ENCODE measurements at regions not wholly inside any gene's neighbourhood (a gene's known extent, or its start where the extent isn't known, plus 50 kb on each side); places are given as distances from the start of the nearest gene placed in this dataset.

DNA sequence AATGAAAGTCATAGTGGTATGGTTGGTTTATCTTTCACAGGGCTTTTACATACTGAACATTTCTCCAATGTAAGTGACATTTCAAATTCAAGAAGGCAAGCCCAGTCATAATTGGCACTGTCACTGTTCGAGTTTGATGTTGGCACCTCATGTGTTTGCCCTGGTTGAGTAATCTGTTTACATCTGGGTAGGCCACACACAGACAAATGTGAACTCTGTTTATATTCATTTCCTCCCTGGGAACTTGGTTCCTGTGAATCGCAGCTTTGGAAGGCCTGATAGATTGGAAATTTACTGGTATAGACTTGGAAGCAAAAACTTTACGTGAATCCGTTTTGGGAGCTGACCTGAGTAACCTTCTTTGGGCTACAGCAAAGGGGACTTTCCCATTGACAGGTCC lies 395.2 kb upstream of the AZI2 start:
- FAIRE-seq (no peak), DNase-seq (ENCODE audit: insufficient read length, low spot score) (no peak)
- no peak for TF ChIP-seq PAX5 (IDR thresholded peaks at IDR 0.05; ENCODE audit: insufficient read depth, low read length, severe bottlenecking)
- no peak for TF ChIP-seq POLR2A (IDR thresholded peaks at IDR 0.05; ENCODE audit: low read depth, low read length)

DNA sequence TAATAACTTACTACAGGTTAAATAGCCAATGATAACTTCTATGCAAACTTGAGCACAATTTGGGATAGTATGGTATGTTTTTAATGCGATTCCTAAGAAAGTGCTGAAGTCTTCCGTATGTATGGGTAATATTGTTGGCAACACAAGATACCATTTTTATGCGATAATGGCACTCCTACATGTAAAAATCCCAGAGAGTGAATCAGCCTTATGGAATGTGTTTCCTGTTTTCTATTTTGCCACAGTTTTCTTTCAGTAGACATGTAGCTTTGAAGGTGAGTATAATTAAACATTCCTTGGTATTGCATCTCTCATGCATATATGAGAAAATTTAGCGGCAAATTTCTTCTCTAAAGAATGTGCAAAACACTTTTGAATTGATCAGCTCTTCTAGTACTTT lies 396.8 kb upstream of the AZI2 start:
- no peak for FAIRE-seq
- no peak for DNase-seq (ENCODE audit: insufficient read length, low spot score)
- no peak for TF ChIP-seq SPI1 (IDR thresholded peaks at IDR 0.05; ENCODE audit: low read depth, low read length)

DNA sequence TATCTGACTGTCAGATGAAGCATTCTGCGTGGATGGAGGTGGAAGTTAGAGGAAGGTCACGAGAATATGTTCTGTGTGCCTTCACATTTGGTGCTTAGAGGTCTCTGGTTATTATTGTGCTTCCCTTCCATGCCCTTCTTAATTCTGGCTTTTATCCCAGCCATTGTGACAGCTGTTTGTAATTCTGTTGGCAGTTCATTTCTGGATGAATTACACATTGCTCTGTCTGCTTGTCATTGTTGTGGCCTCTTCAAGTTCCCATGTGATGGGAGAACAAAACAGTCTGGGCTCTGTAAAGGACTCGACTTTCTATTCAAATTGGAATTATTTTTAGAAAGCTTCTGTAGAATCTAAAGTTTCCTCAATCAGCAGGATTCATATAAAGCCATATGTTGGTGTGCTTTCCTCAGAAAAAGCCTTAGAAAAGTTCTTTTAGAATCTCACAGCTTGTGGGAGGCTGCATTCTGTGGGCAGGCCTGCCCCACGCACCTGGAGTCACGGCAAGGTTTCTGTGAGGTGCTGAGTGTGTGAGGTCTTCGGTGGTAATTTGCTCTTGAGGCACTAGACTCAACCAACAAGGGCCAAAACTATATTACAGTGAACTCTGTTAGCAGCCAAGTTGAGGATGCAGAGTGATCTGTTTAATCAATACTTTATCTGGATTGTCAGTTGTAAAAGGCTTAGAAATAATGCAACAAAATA lies 397.4 kb upstream of the AZI2 start:
- no peak for FAIRE-seq
- no peak for DNase-seq (ENCODE audit: insufficient read length, low spot score)
- TF ChIP-seq POLR2A (IDR thresholded peaks at IDR 0.05; ENCODE audit: low read depth, low read length) (no peak), SPI1 (IDR thresholded peaks at IDR 0.05; ENCODE audit: low read depth, low read length) (no peak), POLR2AphosphoS5 (IDR thresholded peaks at IDR 0.05; ENCODE audit: low read depth, low read length) (no peak), PAX5 (IDR thresholded peaks at IDR 0.05; ENCODE audit: insufficient read depth, low read length, severe bottlenecking) (no peak), POU2F2 (IDR thresholded peaks at IDR 0.05; ENCODE audit: low read depth, low read length) (no peak), TAF1 (IDR thresholded peaks at IDR 0.05; ENCODE audit: low read depth, low read length) (no peak)

DNA sequence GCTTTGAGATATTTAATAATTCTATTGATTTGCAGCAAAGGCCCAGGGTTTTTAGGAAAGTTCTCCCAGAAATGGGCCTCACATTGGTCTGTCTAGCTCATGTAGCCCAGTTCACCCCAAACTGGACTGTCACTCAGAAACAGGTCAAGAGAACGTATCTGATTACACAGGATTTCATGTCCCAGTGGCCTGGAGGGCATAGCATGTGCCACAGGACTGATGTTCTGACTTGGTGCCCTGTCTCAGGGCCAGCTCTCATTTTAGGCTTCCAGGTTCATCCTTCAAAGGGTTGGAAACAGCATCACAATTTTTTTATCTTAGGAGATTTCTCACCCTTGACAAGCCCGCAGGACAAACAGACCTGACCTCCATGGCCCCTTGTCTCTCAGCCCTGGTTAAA lies 398.4 kb upstream of the AZI2 start:
- FAIRE-seq: no peak

DNA sequence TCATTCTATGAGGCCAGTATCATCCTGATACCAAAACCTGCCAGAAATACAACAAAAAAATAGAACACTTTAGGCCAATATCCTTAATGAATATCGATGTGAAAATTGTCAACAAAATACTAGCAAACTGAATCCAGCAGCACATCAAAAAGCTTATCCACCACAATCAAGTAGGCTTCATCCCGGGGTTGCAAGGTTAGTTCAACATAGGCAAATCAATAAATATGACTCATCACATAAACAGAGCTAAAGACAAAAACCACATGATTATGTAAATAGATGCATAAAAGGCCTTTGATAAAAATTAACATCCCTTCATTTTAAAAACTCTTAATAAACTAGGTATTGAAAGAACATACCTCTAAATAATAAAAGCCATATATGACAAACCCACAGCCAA lies 403.2 kb upstream of the AZI2 start:
- no peak for FAIRE-seq
- no peak for TF ChIP-seq TAF1 (IDR thresholded peaks at IDR 0.05; ENCODE audit: low read depth, low read length)
- TF ChIP-seq PAX5 (IDR thresholded peaks at IDR 0.05; ENCODE audit: insufficient read depth, low read length, severe bottlenecking): no peak
- TF ChIP-seq SPI1 (IDR thresholded peaks at IDR 0.05; ENCODE audit: low read depth, low read length): no peak
- no peak for TF ChIP-seq POU2F2 (IDR thresholded peaks at IDR 0.05; ENCODE audit: low read depth, low read length)
- no peak for TF ChIP-seq POLR2AphosphoS5 (IDR thresholded peaks at IDR 0.05; ENCODE audit: low read depth, low read length)
- no peak for TF ChIP-seq POLR2A (IDR thresholded peaks at IDR 0.05; ENCODE audit: low read depth, low read length)

More for the DNA sequence above, 398.4 kb upstream of the AZI2 start:
- TF ChIP-seq TAF1 (IDR thresholded peaks at IDR 0.05; ENCODE audit: low read depth, low read length): no peak
- no peak for TF ChIP-seq PAX5 (IDR thresholded peaks at IDR 0.05; ENCODE audit: insufficient read depth, low read length, severe bottlenecking)
- no peak for TF ChIP-seq POU2F2 (IDR thresholded peaks at IDR 0.05; ENCODE audit: low read depth, low read length)
- TF ChIP-seq POLR2AphosphoS5 (IDR thresholded peaks at IDR 0.05; ENCODE audit: low read depth, low read length): no peak
- no peak for TF ChIP-seq SPI1 (IDR thresholded peaks at IDR 0.05; ENCODE audit: low read depth, low read length)
- no peak for TF ChIP-seq POLR2A (IDR thresholded peaks at IDR 0.05; ENCODE audit: low read depth, low read length)
- no peak for DNase-seq (ENCODE audit: insufficient read length, low spot score)

DNA sequence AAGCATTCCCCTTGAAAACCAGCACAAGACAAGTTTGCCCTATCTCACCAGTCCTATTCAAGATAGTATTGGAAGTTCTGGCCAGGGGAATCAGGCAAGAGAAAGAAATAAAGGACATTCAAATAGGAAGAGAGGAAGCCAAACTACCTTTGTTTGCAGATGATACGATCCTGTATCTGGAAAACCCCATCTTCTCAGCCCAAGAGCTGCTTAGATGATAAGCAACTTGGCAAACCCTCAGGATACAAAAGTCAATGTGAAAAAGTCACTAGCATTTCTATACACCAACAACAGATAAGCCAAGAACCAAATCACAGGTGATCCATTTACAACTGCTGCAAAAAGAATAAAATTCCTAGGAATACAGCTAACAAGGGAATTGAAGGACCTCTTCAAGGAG lies 403.7 kb upstream of the AZI2 start:
- no peak for DNase-seq (ENCODE audit: insufficient read length, low spot score)

More for the DNA sequence above, 403.2 kb upstream of the AZI2 start:
- no peak for DNase-seq (ENCODE audit: insufficient read length, low spot score)

DNA sequence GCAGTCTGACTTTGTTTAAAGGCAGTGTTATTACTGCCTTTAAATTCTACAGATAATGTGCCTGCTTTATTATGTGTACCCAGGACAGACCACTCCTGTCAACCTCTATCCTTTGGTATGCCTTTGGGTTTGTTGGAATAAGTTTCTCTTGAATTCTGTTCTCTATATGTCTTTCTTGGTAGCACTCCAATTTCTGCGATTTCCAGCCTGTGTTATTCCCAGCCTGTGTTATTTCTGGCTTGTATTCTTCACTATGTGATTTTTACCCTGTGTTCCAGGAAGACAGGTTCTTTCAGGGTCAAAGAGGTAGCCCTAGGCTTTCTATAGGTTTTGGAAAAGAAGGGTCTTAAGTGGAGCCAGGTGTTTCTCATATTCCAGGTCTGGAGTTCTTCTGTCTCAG lies 407.4 kb upstream of the AZI2 start:
- TF ChIP-seq POU2F2 (IDR thresholded peaks at IDR 0.05; ENCODE audit: low read depth, low read length) (no peak), POLR2AphosphoS5 (IDR thresholded peaks at IDR 0.05; ENCODE audit: low read depth, low read length) (no peak), TAF1 (IDR thresholded peaks at IDR 0.05; ENCODE audit: low read depth, low read length) (no peak), POLR2A (IDR thresholded peaks at IDR 0.05; ENCODE audit: low read depth, low read length) (no peak), PAX5 (IDR thresholded peaks at IDR 0.05; ENCODE audit: insufficient read depth, low read length, severe bottlenecking) (no peak), SPI1 (IDR thresholded peaks at IDR 0.05; ENCODE audit: low read depth, low read length) (no peak)
- FAIRE-seq (no peak), DNase-seq (ENCODE audit: insufficient read length, low spot score) (no peak)

More for the DNA sequence above, 403.7 kb upstream of the AZI2 start:
- FAIRE-seq: no peak
- TF ChIP-seq POLR2A (IDR thresholded peaks at IDR 0.05; ENCODE audit: low read depth, low read length) (no peak), TAF1 (IDR thresholded peaks at IDR 0.05; ENCODE audit: low read depth, low read length) (no peak), PAX5 (IDR thresholded peaks at IDR 0.05; ENCODE audit: insufficient read depth, low read length, severe bottlenecking) (no peak), POLR2AphosphoS5 (IDR thresholded peaks at IDR 0.05; ENCODE audit: low read depth, low read length) (no peak), POU2F2 (IDR thresholded peaks at IDR 0.05; ENCODE audit: low read depth, low read length) (no peak), SPI1 (IDR thresholded peaks at IDR 0.05; ENCODE audit: low read depth, low read length) (no peak)

DNA sequence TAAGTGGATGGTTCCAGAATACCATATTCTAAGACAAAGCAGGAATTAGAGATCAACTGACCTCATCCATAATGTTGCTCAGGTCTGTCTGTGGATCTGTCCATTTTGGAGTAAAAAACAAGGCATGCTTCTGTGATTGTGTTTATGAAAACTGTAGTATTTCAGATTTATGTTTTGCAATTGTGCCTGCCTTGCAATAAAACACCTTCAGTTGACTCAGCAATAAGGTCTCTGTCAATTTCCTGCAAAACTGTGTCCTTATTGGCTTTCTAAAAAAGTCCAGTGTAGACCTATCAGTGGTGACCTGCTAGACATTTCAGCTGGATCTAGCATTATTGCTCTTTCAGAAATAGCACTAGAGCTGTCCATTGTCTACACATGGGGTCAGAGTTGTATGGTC lies 409.5 kb upstream of the AZI2 start:
- FAIRE-seq (no peak), DNase-seq (ENCODE audit: insufficient read length, low spot score) (no peak)
- no peak for TF ChIP-seq TAF1 (IDR thresholded peaks at IDR 0.05; ENCODE audit: low read depth, low read length)
- TF ChIP-seq POLR2A (IDR thresholded peaks at IDR 0.05; ENCODE audit: low read depth, low read length): no peak
- TF ChIP-seq POLR2AphosphoS5 (IDR thresholded peaks at IDR 0.05; ENCODE audit: low read depth, low read length): no peak
- no peak for TF ChIP-seq POU2F2 (IDR thresholded peaks at IDR 0.05; ENCODE audit: low read depth, low read length)
- no peak for TF ChIP-seq SPI1 (IDR thresholded peaks at IDR 0.05; ENCODE audit: low read depth, low read length)
- no peak for TF ChIP-seq PAX5 (IDR thresholded peaks at IDR 0.05; ENCODE audit: insufficient read depth, low read length, severe bottlenecking)

DNA sequence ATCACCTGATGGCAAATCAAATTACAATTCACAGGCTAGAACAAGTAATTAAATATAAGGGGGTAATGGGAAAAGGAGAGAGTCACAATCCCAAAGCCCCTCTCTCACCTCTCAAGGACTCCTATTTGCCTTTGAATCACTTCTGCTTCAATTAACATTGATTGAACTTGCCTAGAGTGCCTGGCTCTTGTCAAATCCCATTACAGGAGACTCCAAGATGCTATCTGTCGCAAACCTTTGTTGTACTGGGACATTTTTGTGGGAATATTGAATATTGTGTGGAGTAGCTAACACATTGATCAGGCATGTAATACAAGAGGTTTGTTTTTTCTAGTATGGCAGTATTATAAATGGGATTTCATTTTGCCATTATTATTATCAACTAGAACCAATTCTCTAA lies 412.8 kb upstream of the AZI2 start:
- FAIRE-seq: no peak
- no peak for TF ChIP-seq TAF1 (IDR thresholded peaks at IDR 0.05; ENCODE audit: low read depth, low read length)
- no peak for TF ChIP-seq POLR2A (IDR thresholded peaks at IDR 0.05; ENCODE audit: low read depth, low read length)
- no peak for TF ChIP-seq SPI1 (IDR thresholded peaks at IDR 0.05; ENCODE audit: low read depth, low read length)
- TF ChIP-seq POLR2AphosphoS5 (IDR thresholded peaks at IDR 0.05; ENCODE audit: low read depth, low read length): no peak
- no peak for DNase-seq (ENCODE audit: insufficient read length, low spot score)

DNA sequence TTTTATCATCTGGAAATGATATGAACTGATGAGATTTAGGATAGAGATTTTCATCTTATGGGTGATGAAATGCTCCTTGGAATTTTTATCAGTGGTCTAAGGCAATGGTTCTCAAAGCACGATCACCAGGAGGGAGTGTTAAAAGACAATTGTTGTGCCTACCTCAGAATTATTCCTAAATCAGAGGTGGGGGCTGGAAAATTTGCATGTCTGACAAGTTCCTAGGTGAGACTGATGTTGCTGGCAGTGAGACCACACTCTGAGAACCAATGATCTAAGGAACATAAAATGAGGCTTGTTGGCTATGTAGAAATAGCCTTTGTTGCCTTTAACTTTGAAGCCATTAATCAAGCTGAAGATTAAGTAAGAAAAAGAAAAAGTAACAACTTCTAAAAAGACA lies 416.6 kb upstream of the AZI2 start:
- FAIRE-seq (no peak), DNase-seq (ENCODE audit: insufficient read length, low spot score) (no peak)
- TF ChIP-seq SPI1 (IDR thresholded peaks at IDR 0.05; ENCODE audit: low read depth, low read length) (no peak), POLR2A (IDR thresholded peaks at IDR 0.05; ENCODE audit: low read depth, low read length) (no peak), POLR2AphosphoS5 (IDR thresholded peaks at IDR 0.05; ENCODE audit: low read depth, low read length) (no peak), PAX5 (IDR thresholded peaks at IDR 0.05; ENCODE audit: insufficient read depth, low read length, severe bottlenecking) (no peak), POU2F2 (IDR thresholded peaks at IDR 0.05; ENCODE audit: low read depth, low read length) (no peak), TAF1 (IDR thresholded peaks at IDR 0.05; ENCODE audit: low read depth, low read length) (no peak)

Measured in GM12891 (cell line).